ENCODE measurements at regions not wholly inside any gene's neighbourhood (a gene's known extent, or its start where the extent isn't known, plus 50 kb on each side); places are given as distances from the start of the nearest gene placed in this dataset.
A peak's percentile ranks its signal among the peaks of the same experiment; 100 is the strongest.
"Not testable (repeated sequence)": the region's sequence is repeated elsewhere in the genome, so short reads cannot be mapped to it uniquely, and the experiment has no call there.

- Histone ChIP-seq H4K20me1 (ENCODE audit: control insufficient read depth, extremely low read depth, insufficient read depth, low read length) (no peaks in the 10 kb centered on the region), H3K9ac (ENCODE audit: control insufficient read depth, extremely low read depth, insufficient read depth, low read length) (no peak overlapping the region), H2AFZ (ENCODE audit: control insufficient read depth, low read length) (peak overlapping the region; percentile 22), H3K4me2 (ENCODE audit: control insufficient read depth, extremely low read depth, insufficient read depth, low read depth, low read length) (no peak overlapping the region), H3K27me3 (ENCODE audit: control insufficient read depth, extremely low read depth, insufficient read depth, low read length) (no peaks in the 10 kb centered on the region), H3K79me2 (ENCODE audit: control insufficient read depth, insufficient read depth, low read length) (no peaks in the 10 kb centered on the region), H3K4me3 (ENCODE audit: control insufficient read depth in 2 of 3, extremely low read depth in 1 of 3, insufficient read depth in 2 of 3, low read depth in 1 of 3, low read length in 3 of 3) (no peak overlapping the region), H3K27ac (ENCODE audit: control insufficient read depth, insufficient read depth, low read length) (no peak overlapping the region), H3K9me1 (ENCODE audit: control insufficient read depth, extremely low read depth, insufficient read depth, low read length) (no peaks in the 10 kb centered on the region), H3K36me3 (ENCODE audit: control insufficient read depth in 2 of 2, extremely low read depth in 1 of 2, insufficient read depth in 2 of 2, low read length in 2 of 2) (no peaks in the 10 kb centered on the region), H3K9me3 (ENCODE audit: control insufficient read depth, low read depth, low read length) (no peaks in the 10 kb centered on the region), H3K4me1 (ENCODE audit: control insufficient read depth, extremely low read depth, insufficient read depth, low read length) (no peaks in the 10 kb centered on the region)
- DNase-seq (ENCODE audit: low read depth, low spot score) (no peak), FAIRE-seq (no peak)
- dilution Hi-C loops (cut with MboI; ENCODE audit: extremely low pct_ligation_motif_present, low sequenced_read_pairs) = no loop called here
- TF ChIP-seq, protein P1, sequence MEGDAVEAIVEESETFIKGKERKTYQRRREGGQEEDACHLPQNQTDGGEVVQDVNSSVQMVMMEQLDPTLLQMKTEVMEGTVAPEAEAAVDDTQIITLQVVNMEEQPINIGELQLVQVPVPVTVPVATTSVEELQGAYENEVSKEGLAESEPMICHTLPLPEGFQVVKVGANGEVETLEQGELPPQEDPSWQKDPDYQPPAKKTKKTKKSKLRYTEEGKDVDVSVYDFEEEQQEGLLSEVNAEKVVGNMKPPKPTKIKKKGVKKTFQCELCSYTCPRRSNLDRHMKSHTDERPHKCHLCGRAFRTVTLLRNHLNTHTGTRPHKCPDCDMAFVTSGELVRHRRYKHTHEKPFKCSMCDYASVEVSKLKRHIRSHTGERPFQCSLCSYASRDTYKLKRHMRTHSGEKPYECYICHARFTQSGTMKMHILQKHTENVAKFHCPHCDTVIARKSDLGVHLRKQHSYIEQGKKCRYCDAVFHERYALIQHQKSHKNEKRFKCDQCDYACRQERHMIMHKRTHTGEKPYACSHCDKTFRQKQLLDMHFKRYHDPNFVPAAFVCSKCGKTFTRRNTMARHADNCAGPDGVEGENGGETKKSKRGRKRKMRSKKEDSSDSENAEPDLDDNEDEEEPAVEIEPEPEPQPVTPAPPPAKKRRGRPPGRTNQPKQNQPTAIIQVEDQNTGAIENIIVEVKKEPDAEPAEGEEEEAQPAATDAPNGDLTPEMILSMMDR (optimal IDR thresholded peaks at IDR 0.05 in 1 of 3, IDR thresholded peaks at IDR 0.05 in 1 of 3, conservative IDR thresholded peaks at IDR 0.05 in 1 of 3; ENCODE audit: extremely low read depth in 1 of 3, insufficient read depth in 2 of 3, low read length in 3 of 3) = no peak
- TF ChIP-seq EZH2 (IDR thresholded peaks at IDR 0.05; ENCODE audit: low read length) = no peak
These were observed 180.2 kb upstream of the NR2F2 start for GRCh38 chr15:96150254-96150653.

DNA sequence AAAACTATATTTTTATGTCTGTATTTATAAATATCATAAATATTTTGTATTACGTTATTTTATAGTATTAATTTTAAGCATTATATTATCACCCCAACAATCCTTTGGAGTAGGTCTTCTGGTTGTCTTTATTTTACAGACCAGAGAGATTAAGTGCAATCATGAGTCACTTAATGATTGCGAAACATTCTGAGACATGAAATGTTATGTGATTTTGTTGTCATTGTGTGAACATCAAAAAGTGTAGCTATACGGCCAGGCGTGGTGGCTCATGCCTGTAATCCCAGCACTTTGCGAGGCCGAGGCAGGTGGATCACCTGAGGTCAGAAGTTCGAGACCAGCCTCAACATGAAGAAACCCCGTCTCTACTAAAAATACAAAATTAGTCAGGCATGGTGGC lies 178.8 kb upstream of the NR2F2 start:
- FAIRE-seq; H3K4me2 ChIP-seq (ENCODE audit: control insufficient read depth, extremely low read depth, insufficient read depth, low read depth, low read length); H3K27ac ChIP-seq (ENCODE audit: control insufficient read depth, insufficient read depth, low read length); H3K4me3 ChIP-seq (ENCODE audit: control insufficient read depth in 2 of 3, extremely low read depth in 1 of 3, insufficient read depth in 2 of 3, low read depth in 1 of 3, low read length in 3 of 3); H3K27me3 ChIP-seq (ENCODE audit: control insufficient read depth, extremely low read depth, insufficient read depth, low read length); H4K20me1 ChIP-seq (ENCODE audit: control insufficient read depth, extremely low read depth, insufficient read depth, low read length); H3K9me3 ChIP-seq (ENCODE audit: control insufficient read depth, low read depth, low read length); H3K36me3 ChIP-seq (ENCODE audit: control insufficient read depth in 2 of 2, extremely low read depth in 1 of 2, insufficient read depth in 2 of 2, low read length in 2 of 2); H3K9ac ChIP-seq (ENCODE audit: control insufficient read depth, extremely low read depth, insufficient read depth, low read length); H3K79me2 ChIP-seq (ENCODE audit: control insufficient read depth, insufficient read depth, low read length); H3K4me1 ChIP-seq (ENCODE audit: control insufficient read depth, extremely low read depth, insufficient read depth, low read length); DNase-seq (ENCODE audit: low read depth, low spot score); dilution Hi-C loops (cut with MboI; ENCODE audit: extremely low pct_ligation_motif_present, low sequenced_read_pairs); H3K9me1 ChIP-seq (ENCODE audit: control insufficient read depth, extremely low read depth, insufficient read depth, low read length); H2AFZ ChIP-seq (ENCODE audit: control insufficient read depth, low read length): not testable (repeated sequence)

- no peak overlapping the region for H3K4me3 ChIP-seq (ENCODE audit: control insufficient read depth in 2 of 3, extremely low read depth in 1 of 3, insufficient read depth in 2 of 3, low read depth in 1 of 3, low read length in 3 of 3)
- no peak overlapping the region for H3K27ac ChIP-seq (ENCODE audit: control insufficient read depth, insufficient read depth, low read length)
- H3K9me3 ChIP-seq (ENCODE audit: control insufficient read depth, low read depth, low read length) = no peaks in the 10 kb centered on the region
- dilution Hi-C loops (cut with MboI; ENCODE audit: extremely low pct_ligation_motif_present, low sequenced_read_pairs) = no loop called here
- TF ChIP-seq EZH2 (IDR thresholded peaks at IDR 0.05; ENCODE audit: low read length) = no peak
- TF ChIP-seq, protein P1 (optimal IDR thresholded peaks at IDR 0.05 in 1 of 3, IDR thresholded peaks at IDR 0.05 in 1 of 3, conservative IDR thresholded peaks at IDR 0.05 in 1 of 3; ENCODE audit: extremely low read depth in 1 of 3, insufficient read depth in 2 of 3, low read length in 3 of 3) = no peak
- no peak overlapping the region for H3K4me2 ChIP-seq (ENCODE audit: control insufficient read depth, extremely low read depth, insufficient read depth, low read depth, low read length)
- no peak overlapping the region for H2AFZ ChIP-seq (ENCODE audit: control insufficient read depth, low read length)
- H3K9me1 ChIP-seq (ENCODE audit: control insufficient read depth, extremely low read depth, insufficient read depth, low read length) = no peaks in the 10 kb centered on the region
- H3K79me2 ChIP-seq (ENCODE audit: control insufficient read depth, insufficient read depth, low read length) = no peaks in the 10 kb centered on the region
- H3K27me3 ChIP-seq (ENCODE audit: control insufficient read depth, extremely low read depth, insufficient read depth, low read length) = no peaks in the 10 kb centered on the region
- H3K9ac ChIP-seq (ENCODE audit: control insufficient read depth, extremely low read depth, insufficient read depth, low read length) = no peak overlapping the region
- FAIRE-seq (no peak), DNase-seq (ENCODE audit: low read depth, low spot score) (no peak)
- no peaks in the 10 kb centered on the region for H3K36me3 ChIP-seq (ENCODE audit: control insufficient read depth in 2 of 2, extremely low read depth in 1 of 2, insufficient read depth in 2 of 2, low read length in 2 of 2)
- no peaks in the 10 kb centered on the region for H3K4me1 ChIP-seq (ENCODE audit: control insufficient read depth, extremely low read depth, insufficient read depth, low read length)
- no peaks in the 10 kb centered on the region for H4K20me1 ChIP-seq (ENCODE audit: control insufficient read depth, extremely low read depth, insufficient read depth, low read length)
These were observed 176.6 kb upstream of the NR2F2 start for GRCh38 chr15:96153929-96154328.

Measured in keratinocyte (primary cell).